GM03348 (cell line): ENCODE measurements at regions not wholly inside any gene's neighbourhood (a gene's known extent, or its start where the extent isn't known, plus 50 kb on each side); places are given as distances from the start of the nearest gene placed in this dataset.
"Not testable (repeated sequence)": the region's sequence is repeated elsewhere in the genome, so short reads cannot be mapped to it uniquely, and the experiment has no call there.

Source experiments
- DNase-seq: peaks from one replicate; pipeline ENCODE4 v3.0.0; 2012; ENCODE audit warnings: low spot score

DNA sequence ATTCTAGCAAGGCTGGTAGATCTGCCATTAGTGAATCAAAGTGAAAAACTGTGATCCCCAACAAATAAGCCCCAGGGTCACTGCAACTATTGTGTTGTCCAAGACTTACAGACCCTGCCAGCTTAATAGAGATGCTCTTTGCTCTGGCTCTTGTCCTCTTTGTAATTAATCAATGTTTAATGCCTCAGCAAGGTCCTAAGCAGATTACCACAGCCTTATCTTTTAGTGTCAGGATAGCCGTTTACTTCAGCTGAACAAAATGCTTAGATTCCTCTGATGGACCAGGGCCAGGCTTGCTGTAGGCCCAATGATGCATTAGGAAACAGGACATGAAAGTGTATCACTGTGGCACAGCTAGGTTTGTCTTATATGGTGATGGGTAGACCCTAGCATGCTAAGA is 353.3 kb downstream of the HACE1 start:
- DNase-seq: no peak

DNA sequence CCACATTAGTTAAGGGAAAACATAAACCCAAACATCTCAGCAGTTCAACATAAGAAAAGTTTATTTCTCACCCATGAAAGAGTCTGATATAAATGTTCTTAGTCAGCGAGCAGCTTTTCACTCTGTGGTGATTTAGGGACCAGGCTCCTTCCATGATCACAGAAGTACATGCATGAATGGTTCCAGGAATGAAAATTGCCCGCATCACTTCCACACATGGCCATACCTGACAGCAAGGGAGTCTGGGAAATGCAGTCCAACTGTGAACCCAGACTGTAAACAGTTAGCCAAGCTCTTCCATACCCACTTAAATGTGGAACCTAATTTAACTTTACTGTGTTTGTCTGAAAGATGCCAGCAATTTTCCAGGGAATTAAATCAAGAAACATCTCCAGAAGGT is 353.9 kb downstream of the HACE1 start:
- DNase-seq: no peak

DNA sequence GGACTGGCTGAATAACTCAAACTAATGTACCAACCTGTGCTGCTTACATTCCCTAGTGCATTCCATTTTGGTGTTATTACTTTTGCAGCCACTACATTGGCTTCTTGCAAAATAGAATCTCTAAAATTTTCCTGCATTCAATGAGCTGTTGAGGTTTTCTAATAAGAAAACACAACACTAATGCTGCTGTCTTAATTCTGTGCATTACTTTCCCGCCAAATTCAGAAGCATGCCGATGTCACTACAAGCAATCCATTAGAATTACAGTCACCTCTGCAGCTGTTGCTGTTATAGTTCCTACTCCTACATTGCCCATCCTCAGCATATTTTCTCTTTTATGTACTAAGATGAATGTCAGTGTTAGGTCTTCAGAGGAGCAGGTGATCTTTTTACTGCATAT is 359.5 kb downstream of the HACE1 start:
- DNase-seq: no peak

GRCh38 chr6:104486035-104486434 is 373.7 kb downstream of the HACE1 start:
- DNase-seq: no peak

GRCh38 chr6:104484626-104485025 is 375.1 kb downstream of the HACE1 start:
- no peak for DNase-seq

- no peak for DNase-seq
Observed at GRCh38 chr6:104484191-104484590, 375.5 kb downstream of the HACE1 start.

DNA sequence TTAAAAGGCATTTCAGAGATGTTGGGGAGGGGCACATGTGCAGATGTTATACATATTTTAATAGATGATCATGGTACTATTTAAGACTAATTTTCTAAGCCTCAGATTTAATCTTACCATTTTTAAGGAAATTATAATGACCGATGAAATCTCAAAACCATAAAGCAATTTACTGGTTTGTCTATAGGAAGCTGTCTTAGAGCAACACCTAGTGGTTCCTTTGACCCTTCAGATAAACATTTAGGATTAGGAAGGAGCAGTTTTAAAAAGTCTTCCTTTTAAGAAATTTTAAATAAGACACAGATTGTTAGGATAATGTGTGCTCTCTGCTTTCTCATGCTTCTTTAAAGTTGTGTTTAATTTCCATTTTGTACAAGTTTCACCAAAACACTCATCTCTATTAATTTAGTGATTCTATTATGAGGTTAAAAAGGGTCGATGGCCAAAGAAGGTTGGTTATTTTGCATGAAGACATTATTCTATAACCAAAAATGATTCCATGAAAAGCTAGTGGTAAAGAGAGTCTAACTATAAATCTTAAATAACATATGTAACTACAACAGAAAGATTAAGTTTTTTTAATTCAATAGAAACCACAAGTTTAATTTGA is 376.4 kb downstream of the HACE1 start:
- DNase-seq: no peak

- DNase-seq: no peak
Observed at GRCh38 chr6:104477569-104477968, 382.1 kb downstream of the HACE1 start.

DNA sequence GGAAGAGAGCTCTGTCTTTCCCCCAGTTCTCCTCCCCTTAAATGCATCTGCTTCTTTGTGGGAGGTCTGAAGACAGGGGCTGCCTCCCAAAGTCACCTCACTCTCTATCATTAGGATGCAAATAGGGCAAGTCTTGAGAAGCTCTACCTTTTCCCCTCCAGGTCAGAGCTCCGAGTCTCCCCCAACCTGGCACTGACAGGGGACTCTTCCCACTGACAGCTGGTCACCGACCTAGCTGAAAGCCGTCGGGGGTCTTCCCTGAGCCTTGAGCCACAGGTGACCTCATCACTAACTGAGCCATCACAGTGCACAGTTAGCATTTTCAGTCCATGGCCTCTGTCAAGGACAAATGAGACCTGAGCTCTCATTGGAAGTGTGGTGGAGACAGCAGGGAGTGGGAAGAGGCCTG is 386.7 kb downstream of the HACE1 start:
- no peak for DNase-seq

GRCh38 chr6:104472021-104472901 is 387.5 kb downstream of the HACE1 start:
- no peak for DNase-seq

DNA sequence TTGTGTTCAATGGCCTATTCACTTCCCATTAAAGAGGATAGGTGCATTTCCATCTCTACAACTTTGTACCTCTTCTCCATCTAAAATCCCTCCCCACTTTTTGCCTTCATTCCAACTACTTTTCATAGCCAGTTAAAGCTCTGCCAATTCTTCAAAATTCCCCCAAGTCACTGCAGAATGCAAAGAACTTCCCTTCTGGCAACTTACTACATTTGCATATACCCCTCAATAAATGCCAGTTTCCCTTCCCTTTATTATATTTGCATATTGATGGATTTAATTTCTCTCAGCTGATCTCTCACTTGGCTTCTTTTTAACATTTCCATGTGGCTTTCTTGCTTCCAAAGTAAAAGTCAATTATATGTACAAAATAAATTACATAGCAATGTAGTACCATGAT is 393.4 kb downstream of the HACE1 start:
- no peak for DNase-seq

DNA sequence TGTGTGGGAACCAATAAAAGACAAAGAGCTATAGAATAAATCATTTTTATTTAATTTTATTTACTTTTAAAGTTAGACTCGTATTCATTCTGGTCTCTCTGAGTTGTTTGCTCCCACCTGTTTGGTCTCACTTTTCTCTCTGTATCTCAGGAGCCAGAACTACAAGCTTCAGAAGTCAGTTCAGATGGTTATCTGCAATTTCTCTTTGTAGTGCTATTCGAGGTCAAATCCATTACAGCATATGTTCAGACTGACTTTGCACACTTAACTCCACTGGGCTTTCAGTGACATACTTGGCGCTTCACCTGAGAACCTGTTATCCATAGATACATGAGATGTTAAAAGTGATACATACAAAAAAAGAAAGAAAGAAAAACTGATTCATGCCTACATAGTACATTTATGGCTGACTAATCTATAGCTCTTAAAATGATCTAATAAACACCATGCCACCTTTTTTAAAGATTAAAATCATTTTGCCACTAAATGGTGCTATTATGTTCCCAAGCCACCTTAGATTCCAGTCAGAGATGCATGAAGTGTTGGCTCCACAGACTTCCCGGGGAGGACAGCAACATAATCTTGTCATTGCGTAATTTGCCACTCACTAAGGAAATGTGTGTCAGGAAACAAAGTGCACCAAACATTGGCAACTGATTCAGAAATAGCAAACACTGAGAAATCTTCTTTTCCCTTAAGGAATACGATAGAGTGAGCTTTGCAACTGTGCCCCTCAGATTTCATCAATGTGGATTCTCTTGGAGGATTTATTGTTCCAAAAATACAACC is 396.7 kb downstream of the HACE1 start:
- no peak for DNase-seq

DNA sequence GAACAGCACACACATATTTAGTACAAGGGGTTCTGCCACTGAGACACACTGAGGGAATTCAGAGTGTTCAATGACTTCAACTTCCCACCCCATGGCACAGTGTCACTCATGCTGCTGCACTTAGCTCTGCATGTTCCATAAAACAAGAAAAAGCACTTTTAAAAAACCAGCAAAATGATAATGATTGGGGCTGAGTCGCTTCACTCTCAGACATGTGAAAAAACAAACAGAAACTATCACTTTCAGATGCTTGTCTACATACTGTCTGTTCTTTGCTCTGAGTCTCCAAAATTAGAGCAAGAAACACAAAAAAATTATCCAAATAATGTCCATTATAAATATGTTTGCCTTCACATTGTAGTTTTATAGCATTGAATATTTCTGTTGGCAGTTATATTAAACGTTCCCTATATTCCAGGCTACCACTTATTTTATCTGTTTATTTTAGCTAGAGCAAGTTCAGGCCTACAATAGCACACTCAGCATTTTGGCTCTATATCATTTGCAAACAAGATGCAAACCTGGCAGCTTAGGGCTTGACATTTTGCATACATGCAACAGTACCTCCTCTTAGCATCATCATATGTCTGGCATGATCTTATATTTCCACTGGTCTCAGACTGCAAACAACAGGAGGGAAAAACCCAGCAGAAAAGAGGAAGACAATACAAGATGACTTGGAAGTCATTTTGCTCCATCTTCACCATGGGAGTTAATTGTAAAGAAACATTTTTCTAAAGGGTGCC is 398.8 kb downstream of the HACE1 start:
- no peak for DNase-seq

DNA sequence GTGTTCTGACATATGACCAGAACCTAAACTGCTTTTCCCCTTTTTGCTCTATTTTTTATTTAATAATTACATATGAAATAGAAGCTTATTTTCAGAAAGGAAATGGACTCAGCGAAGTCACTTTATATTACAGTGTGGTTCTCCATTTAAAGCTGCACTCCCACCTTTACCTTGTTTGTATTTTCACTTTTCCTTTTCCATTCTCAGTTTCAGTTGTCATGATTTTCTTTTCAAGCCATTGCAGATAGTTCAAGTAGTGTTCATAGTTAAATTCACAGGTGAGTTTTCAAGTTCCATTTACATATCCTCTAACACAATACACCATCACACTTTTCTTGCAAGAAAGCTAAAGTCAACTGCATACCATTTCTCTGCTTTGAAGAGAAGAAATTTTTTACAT is 400.2 kb downstream of the HACE1 start:
- no peak for DNase-seq

GRCh38 chr6:104449918-104450317 is 409.8 kb downstream of the HACE1 start:
- DNase-seq: no peak

GRCh38 chr6:104446101-104447080 is 413.3 kb downstream of the HACE1 start:
- not testable (repeated sequence) for DNase-seq

DNA sequence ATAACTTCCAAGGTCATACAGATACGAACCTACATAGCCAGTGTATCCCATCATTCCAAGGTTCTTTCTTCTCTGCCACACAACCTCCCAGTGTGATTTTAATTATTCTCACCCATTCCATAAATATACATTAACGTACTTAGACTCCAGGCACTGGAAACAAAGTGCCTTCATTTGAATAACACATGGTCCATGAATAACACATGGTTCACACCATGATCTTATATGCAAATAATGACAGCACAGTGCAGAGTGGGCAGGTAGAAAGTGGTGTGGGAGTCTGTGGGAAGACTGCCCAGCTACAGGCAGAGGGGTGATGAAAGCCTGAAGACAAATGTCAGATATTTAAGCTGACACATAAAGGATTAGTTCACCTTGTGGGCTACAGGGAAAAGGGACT is 425.2 kb downstream of the HACE1 start:
- DNase-seq: no peak

DNA sequence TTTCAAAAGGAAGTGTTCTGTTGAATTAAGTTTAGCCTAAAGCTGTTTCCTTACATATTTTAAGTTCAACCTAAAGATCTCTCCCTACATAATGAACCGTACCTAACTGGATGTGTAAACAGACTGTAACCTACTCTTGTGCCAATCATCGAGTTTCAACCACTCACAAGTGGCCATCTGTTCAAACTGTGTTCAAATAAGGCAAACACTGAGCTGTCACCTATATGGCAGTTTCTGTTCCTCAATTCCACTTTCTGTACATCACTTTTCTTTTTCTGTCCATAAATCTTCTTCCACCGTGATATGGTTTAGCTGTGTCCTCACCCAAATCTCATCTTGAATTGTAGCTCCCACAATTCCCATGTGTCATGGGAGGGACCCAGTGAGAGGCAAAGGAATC is 428.6 kb downstream of the HACE1 start:
- no peak for DNase-seq

DNA sequence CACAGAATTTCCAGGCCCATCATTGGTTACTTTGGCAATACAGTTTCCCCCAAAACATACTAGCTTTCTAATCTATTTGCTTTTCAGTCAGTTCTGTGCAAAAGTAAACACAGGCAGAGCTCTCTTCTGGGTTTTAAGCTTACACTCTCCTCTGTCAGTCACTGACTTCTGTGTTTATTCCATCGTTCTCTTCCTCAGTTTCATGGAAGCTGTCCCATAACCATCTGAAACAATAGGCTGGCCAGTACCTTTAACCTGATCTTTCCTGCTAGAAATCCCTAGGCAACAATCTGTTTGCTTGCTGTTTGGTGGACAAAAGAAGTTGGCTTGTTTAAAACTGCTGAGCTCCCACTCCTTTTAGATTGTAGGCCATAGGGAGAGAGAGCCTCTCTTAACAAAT is 431.5 kb downstream of the HACE1 start:
- no peak for DNase-seq

GRCh38 chr6:104423691-104424090 is 436.0 kb downstream of the HACE1 start:
- no peak for DNase-seq

- DNase-seq: no peak
Observed at GRCh38 chr6:104421650-104422049, 438.1 kb downstream of the HACE1 start.
